ENCODE measurements at regions not wholly inside any gene's neighbourhood (a gene's known extent, or its start where the extent isn't known, plus 50 kb on each side); places are given as distances from the start of the nearest gene placed in this dataset.

DNA sequence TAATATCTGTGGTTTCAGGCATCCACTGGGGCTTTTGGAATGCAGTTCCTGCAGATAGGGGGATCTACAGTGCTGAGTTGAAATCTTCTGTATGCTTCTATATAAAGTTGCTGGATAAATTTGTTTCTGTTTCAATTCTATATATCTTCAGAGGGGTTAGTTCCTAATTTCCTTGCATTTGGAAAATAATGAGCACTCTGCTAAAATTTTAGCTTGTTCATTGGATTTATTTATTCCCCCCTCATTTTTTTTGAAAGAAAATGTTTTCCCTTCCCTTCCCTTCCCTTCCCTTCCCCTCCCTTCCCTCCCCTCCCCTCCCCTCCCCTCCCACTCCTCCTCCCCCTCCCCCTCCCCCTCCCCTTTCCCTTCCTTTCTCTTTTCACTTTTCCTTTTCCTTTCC, 212.3 kb downstream of the GPD2 start:
- TF ChIP-seq, protein P1, sequence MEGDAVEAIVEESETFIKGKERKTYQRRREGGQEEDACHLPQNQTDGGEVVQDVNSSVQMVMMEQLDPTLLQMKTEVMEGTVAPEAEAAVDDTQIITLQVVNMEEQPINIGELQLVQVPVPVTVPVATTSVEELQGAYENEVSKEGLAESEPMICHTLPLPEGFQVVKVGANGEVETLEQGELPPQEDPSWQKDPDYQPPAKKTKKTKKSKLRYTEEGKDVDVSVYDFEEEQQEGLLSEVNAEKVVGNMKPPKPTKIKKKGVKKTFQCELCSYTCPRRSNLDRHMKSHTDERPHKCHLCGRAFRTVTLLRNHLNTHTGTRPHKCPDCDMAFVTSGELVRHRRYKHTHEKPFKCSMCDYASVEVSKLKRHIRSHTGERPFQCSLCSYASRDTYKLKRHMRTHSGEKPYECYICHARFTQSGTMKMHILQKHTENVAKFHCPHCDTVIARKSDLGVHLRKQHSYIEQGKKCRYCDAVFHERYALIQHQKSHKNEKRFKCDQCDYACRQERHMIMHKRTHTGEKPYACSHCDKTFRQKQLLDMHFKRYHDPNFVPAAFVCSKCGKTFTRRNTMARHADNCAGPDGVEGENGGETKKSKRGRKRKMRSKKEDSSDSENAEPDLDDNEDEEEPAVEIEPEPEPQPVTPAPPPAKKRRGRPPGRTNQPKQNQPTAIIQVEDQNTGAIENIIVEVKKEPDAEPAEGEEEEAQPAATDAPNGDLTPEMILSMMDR (IDR thresholded peaks at IDR 0.05) = no peak
- no peak for TF ChIP-seq ZFX (IDR thresholded peaks at IDR 0.05; ENCODE audit: borderline replicate concordance)

Data from 22Rv1 (cell line).